ENCODE measurements at regions not wholly inside any gene's neighbourhood (a gene's known extent, or its start where the extent isn't known, plus 50 kb on each side); places are given as distances from the start of the nearest gene placed in this dataset.

- DNase-seq (ENCODE audit: low read depth), result no peak
Measured at GRCh38 chr11:95304777-95305176, 73.8 kb upstream of the SESN3 start.

- no peak for DNase-seq (ENCODE audit: low read depth)
Measured at GRCh38 chr11:95302211-95302610, 71.2 kb upstream of the SESN3 start.

GRCh38 chr11:95301474-95301873 is 70.5 kb upstream of the SESN3 start:
- no peak for DNase-seq (ENCODE audit: low read depth)

GRCh38 chr11:95299078-95299679 is 68.2 kb upstream of the SESN3 start:
- DNase-seq (ENCODE audit: low read depth), result no peak

GRCh38 chr11:95297680-95298452 is 66.9 kb upstream of the SESN3 start:
- DNase-seq (ENCODE audit: low read depth), result no peak

- no peak for DNase-seq (ENCODE audit: low read depth)
Measured at GRCh38 chr11:95296621-95297025, 65.6 kb upstream of the SESN3 start.

- DNase-seq (ENCODE audit: low read depth), result no peak
Measured at GRCh38 chr11:95296165-95296564, 65.2 kb upstream of the SESN3 start.

- DNase-seq (ENCODE audit: low read depth), result no peak
Measured at GRCh38 chr11:95295382-95296149, 64.6 kb upstream of the SESN3 start.

GRCh38 chr11:95294701-95295100 is 63.7 kb upstream of the SESN3 start:
- no peak for DNase-seq (ENCODE audit: low read depth)

GRCh38 chr11:95293116-95293515 is 62.1 kb upstream of the SESN3 start:
- no peak for DNase-seq (ENCODE audit: low read depth)

- DNase-seq (ENCODE audit: low read depth), result no peak
Measured at GRCh38 chr11:95291946-95292345, 60.9 kb upstream of the SESN3 start.

GRCh38 chr11:95289378-95290101 is 58.5 kb upstream of the SESN3 start:
- DNase-seq (ENCODE audit: low read depth), result no peak

- no peak for DNase-seq (ENCODE audit: low read depth)
Measured at GRCh38 chr11:95284057-95285052, 53.4 kb upstream of the SESN3 start.

- DNase-seq (ENCODE audit: low read depth), result no peak
Measured at GRCh38 chr11:95283650-95284049, 52.6 kb upstream of the SESN3 start.

GRCh38 chr11:95283146-95283545 is 52.1 kb upstream of the SESN3 start:
- DNase-seq (ENCODE audit: low read depth), result no peak

- DNase-seq (ENCODE audit: low read depth), result no peak
Measured at GRCh38 chr11:95282291-95282751, 51.3 kb upstream of the SESN3 start.

All from stimulated activated CD8-positive, alpha-beta memory T cell treated with anti-CD3 and anti-CD28 coated beads, Interleukin-7, amount 100 ng/mL, for 24 hours (primary cell).